ENCODE measurements at regions not wholly inside any gene's neighbourhood (a gene's known extent, or its start where the extent isn't known, plus 50 kb on each side); places are given as distances from the start of the nearest gene placed in this dataset.

DNA sequence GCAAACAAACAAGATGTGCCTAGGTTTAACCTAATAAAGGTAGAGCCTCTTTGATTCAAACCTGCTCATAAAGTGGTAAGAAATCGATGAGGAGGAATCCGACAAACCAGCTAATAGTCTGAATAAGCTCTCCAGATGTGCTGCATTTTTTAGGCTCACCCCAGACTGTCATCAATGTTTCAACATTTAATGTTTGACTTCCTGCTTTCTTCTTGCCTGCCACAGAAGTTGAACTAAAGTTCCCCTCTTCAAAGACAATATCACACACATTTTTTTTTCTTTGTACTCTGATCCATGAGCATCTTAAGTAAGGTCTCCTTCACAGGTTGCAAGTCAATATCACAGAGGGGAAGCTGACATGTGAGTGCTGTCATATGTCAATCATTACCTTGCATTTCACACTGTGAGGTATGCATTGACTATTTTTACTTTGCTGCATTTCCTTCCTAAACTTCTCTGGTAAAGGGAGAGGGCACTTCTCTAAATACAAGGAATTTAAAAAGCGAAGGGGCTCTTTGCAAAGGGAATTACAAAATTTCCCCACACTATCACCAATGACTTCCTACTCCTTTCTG is 172.3 kb upstream of the MCTP2 start (continued):
- TF ChIP-seq CREB1 (IDR thresholded peaks at IDR 0.05) (no peak), SP1 (IDR thresholded peaks at IDR 0.05; ENCODE audit: low read depth, low read length) (no peak), SP2 (IDR thresholded peaks at IDR 0.05; ENCODE audit: low read length) (no peak), POU5F1 (IDR thresholded peaks at IDR 0.05; ENCODE audit: low read depth, low read length) (no peak), EP300 (IDR thresholded peaks at IDR 0.05; ENCODE audit: borderline replicate concordance in 1 of 2, low read depth in 2 of 2, low read length in 2 of 2) (no peak), BACH1 (IDR thresholded peaks at IDR 0.05; ENCODE audit: low read length) (no peak), SUZ12 (IDR thresholded peaks at IDR 0.05; ENCODE audit: low read length) (no peak)

Measured in H1 (cell line).